Mucosa of stomach (tissue), 1 donor: ENCODE measurements at regions not wholly inside any gene's neighbourhood (a gene's known extent, or its start where the extent isn't known, plus 50 kb on each side); places are given as distances from the start of the nearest gene placed in this dataset.
"Not testable (repeated sequence)": the region's sequence is repeated elsewhere in the genome, so short reads cannot be mapped to it uniquely, and the experiment has no call there.

Experiments
- H3K27me3 ChIP-seq: one replicate; pipeline ENCODE4 v1.7.0; 2013; ENCODE audit warnings: mild to moderate bottlenecking, low read length; ENCODE audit not compliant: control insufficient read depth, insufficient read depth
- H3K36me3 ChIP-seq: one replicate; pipeline ENCODE4 v1.7.0; 2013; ENCODE audit warnings: low read length; ENCODE audit not compliant: control insufficient read depth, insufficient read depth
- H3K4me1 ChIP-seq: one replicate; pipeline ENCODE4 v1.7.0; 2013; ENCODE audit warnings: mild to moderate bottlenecking, low read length; ENCODE audit not compliant: control insufficient read depth, insufficient read depth
- H3K4me3 ChIP-seq: one replicate; pipeline ENCODE4 v1.7.0; 2013; ENCODE audit warnings: low read length
- H3K9ac ChIP-seq: one replicate; pipeline ENCODE4 v1.7.0; 2013; ENCODE audit warnings: mild to moderate bottlenecking, low read length, moderate library complexity
- H3K9me3 ChIP-seq: one replicate; pipeline ENCODE4 v1.7.0; 2013; ENCODE audit warnings: mild to moderate bottlenecking, low read length, moderate library complexity; ENCODE audit not compliant: control insufficient read depth
- donor health status: Pancreatic carcinoma.

GRCh38 chr6:168169624-168170023 lies 90.6 kb upstream of the FRMD1 start:
- H3K4me1 ChIP-seq = no peaks in the 10 kb centered on the region
- peaks cover 3% of the 10 kb centered on the region for H3K27me3 ChIP-seq
- no peak overlapping the region for H3K4me3 ChIP-seq
- H3K9ac ChIP-seq = no peak overlapping the region
- H3K9me3 ChIP-seq = no peaks in the 10 kb centered on the region
- no peaks in the 10 kb centered on the region for H3K36me3 ChIP-seq

- not testable (repeated sequence) for H3K36me3 ChIP-seq, H3K4me3 ChIP-seq, H3K9ac ChIP-seq, H3K27me3 ChIP-seq, H3K9me3 ChIP-seq, H3K4me1 ChIP-seq
Measured at GRCh38 chr6:168168936-168169335, 89.9 kb upstream of the FRMD1 start.

GRCh38 chr6:168168330-168168729 lies 89.3 kb upstream of the FRMD1 start:
- not testable (repeated sequence) for H3K27me3 ChIP-seq, H3K36me3 ChIP-seq, H3K4me1 ChIP-seq, H3K4me3 ChIP-seq, H3K9ac ChIP-seq, H3K9me3 ChIP-seq

GRCh38 chr6:168167431-168168315 lies 88.7 kb upstream of the FRMD1 start:
- Histone ChIP-seq H3K27me3 (no peaks in the 10 kb centered on the region), H3K4me3 (no peak overlapping the region), H3K36me3 (no peaks in the 10 kb centered on the region), H3K9ac (no peak overlapping the region), H3K4me1 (peaks cover 3% of the 10 kb centered on the region), H3K9me3 (no peaks in the 10 kb centered on the region)

- H3K27me3 ChIP-seq = no peaks in the 10 kb centered on the region
- no peaks in the 10 kb centered on the region for H3K36me3 ChIP-seq
- H3K9ac ChIP-seq = no peak overlapping the region
- no peak overlapping the region for H3K4me3 ChIP-seq
- peaks cover 3% of the 10 kb centered on the region for H3K4me1 ChIP-seq
- no peaks in the 10 kb centered on the region for H3K9me3 ChIP-seq
Measured at GRCh38 chr6:168166627-168167026, 87.6 kb upstream of the FRMD1 start.

GRCh38 chr6:168165891-168166290 lies 86.9 kb upstream of the FRMD1 start:
- Histone ChIP-seq H3K9me3 (no peaks in the 10 kb centered on the region), H3K4me1 (peaks cover 3% of the 10 kb centered on the region), H3K9ac (no peak overlapping the region), H3K36me3 (no peaks in the 10 kb centered on the region), H3K4me3 (no peak overlapping the region), H3K27me3 (no peaks in the 10 kb centered on the region)

- H3K4me1 ChIP-seq = peaks cover 3% of the 10 kb centered on the region
- no peak overlapping the region for H3K9ac ChIP-seq
- no peaks in the 10 kb centered on the region for H3K27me3 ChIP-seq
- H3K4me3 ChIP-seq = no peak overlapping the region
- no peaks in the 10 kb centered on the region for H3K36me3 ChIP-seq
- H3K9me3 ChIP-seq = no peaks in the 10 kb centered on the region
Measured at GRCh38 chr6:168165373-168165772, 86.4 kb upstream of the FRMD1 start.

GRCh38 chr6:168164462-168165061 lies 85.5 kb upstream of the FRMD1 start:
- no peaks in the 10 kb centered on the region for H3K27me3 ChIP-seq
- no peak overlapping the region for H3K9ac ChIP-seq
- no peaks in the 10 kb centered on the region for H3K36me3 ChIP-seq

GRCh38 chr6:168163096-168163731 lies 84.2 kb upstream of the FRMD1 start:
- no peak overlapping the region for H3K9ac ChIP-seq
- H3K4me1 ChIP-seq = peaks cover 7% of the 10 kb centered on the region
- H3K4me3 ChIP-seq = no peak overlapping the region
- H3K9me3 ChIP-seq = no peaks in the 10 kb centered on the region
- H3K36me3 ChIP-seq = no peaks in the 10 kb centered on the region
- H3K27me3 ChIP-seq = no peaks in the 10 kb centered on the region

More at GRCh38 chr6:168164462-168165061, 85.5 kb upstream of the FRMD1 start:
- H3K4me1 ChIP-seq = peaks cover 3% of the 10 kb centered on the region
- H3K4me3 ChIP-seq = no peak overlapping the region
- H3K9me3 ChIP-seq = no peaks in the 10 kb centered on the region

GRCh38 chr6:168162366-168162765 lies 83.4 kb upstream of the FRMD1 start:
- Histone ChIP-seq H3K4me1 (peaks cover 10% of the 10 kb centered on the region), H3K9me3 (no peaks in the 10 kb centered on the region), H3K36me3 (no peaks in the 10 kb centered on the region), H3K9ac (no peak overlapping the region), H3K4me3 (no peak overlapping the region), H3K27me3 (no peaks in the 10 kb centered on the region)

GRCh38 chr6:168161371-168161750 lies 82.3 kb upstream of the FRMD1 start:
- Histone ChIP-seq H3K27me3 (no peaks in the 10 kb centered on the region), H3K36me3 (no peaks in the 10 kb centered on the region), H3K4me1 (peaks cover 10% of the 10 kb centered on the region), H3K9me3 (no peaks in the 10 kb centered on the region), H3K9ac (no peak overlapping the region), H3K4me3 (no peak overlapping the region)
